KMS-11 (cell line): ENCODE measurements at regions not wholly inside any gene's neighbourhood (a gene's known extent, or its start where the extent isn't known, plus 50 kb on each side); places are given as distances from the start of the nearest gene placed in this dataset.
A peak's percentile ranks its signal among the peaks of the same experiment; 100 is the strongest.

Experiments used
- H2AFZ ChIP-seq: fragments of 200-600 bp; sonication (generic); 2 replicates; pipeline ENCODE4 v1.6.1; 2016; ENCODE audit warnings: antibody characterized with exemption, mixed run types, low read depth
- H3K27ac ChIP-seq: fragments of 200-600 bp; sonication (generic); 2 replicates; pipeline ENCODE4 v1.6.1; 2016; ENCODE audit warnings: mild to moderate bottlenecking, mixed run types
- H3K27me3 ChIP-seq: fragments of 200-600 bp; sonication (generic); 2 replicates; pipeline ENCODE4 v1.6.1; 2017; ENCODE audit warnings: mild to moderate bottlenecking, low read depth, mixed run types, moderate library complexity; ENCODE audit not compliant: insufficient read depth
- H3K36me3 ChIP-seq: fragments of 200-600 bp; sonication (generic); 2 replicates; pipeline ENCODE4 v1.6.1; 2017; ENCODE audit warnings: mild to moderate bottlenecking, mixed run types; ENCODE audit not compliant: insufficient read depth
- H3K4me1 ChIP-seq: fragments of 200-600 bp; sonication (generic); 2 replicates; pipeline ENCODE4 v1.6.1; 2016; ENCODE audit warnings: mild to moderate bottlenecking, low read depth, mixed run types; ENCODE audit not compliant: poor library complexity, severe bottlenecking
- H3K4me2 ChIP-seq: fragments of 200-600 bp; sonication (generic); 2 replicates; pipeline ENCODE4 v1.7.0; 2016; ENCODE audit warnings: mild to moderate bottlenecking, mixed run types
- H3K4me3 ChIP-seq: fragments of 200-600 bp; sonication (generic); IDR thresholded peaks from 2 replicates; pipeline ENCODE4 v1.6.1; 2017; ENCODE audit warnings: low read depth, low read length, mixed read lengths; ENCODE audit not compliant: insufficient read depth
- H3K79me2 ChIP-seq: fragments of 200-600 bp; sonication (generic); 2 replicates; pipeline ENCODE4 v1.6.1; 2016; ENCODE audit warnings: low read depth, mixed run types; ENCODE audit not compliant: insufficient read depth
- H3K9ac ChIP-seq: fragments of 200-600 bp; sonication (generic); 2 replicates; pipeline ENCODE4 v1.6.1; 2016; ENCODE audit warnings: mild to moderate bottlenecking, mixed run types
- H4K20me1 ChIP-seq: fragments of 200-600 bp; sonication (generic); 2 replicates; pipeline ENCODE4 v1.6.1; 2016; ENCODE audit warnings: mild to moderate bottlenecking, mixed run types; ENCODE audit not compliant: insufficient read depth
- CTCF ChIP-seq: fragments of 200-600 bp; sonication (generic); conservative IDR thresholded peaks from 2 replicates; pipeline ENCODE4 v1.6.1; 2017; ENCODE audit warnings: low read depth, mild to moderate bottlenecking, antibody characterized with exemption, low read length, moderate library complexity, mixed read lengths

GRCh38 chr5:89199306-89199705, 316.3 kb upstream of the MEF2C start:
- no peaks in the 10 kb centered on the region for H3K79me2 ChIP-seq
- no peaks in the 10 kb centered on the region for H4K20me1 ChIP-seq
- H3K9ac ChIP-seq: no peak overlapping the region
- TF ChIP-seq CTCF: no peak
- no peak overlapping the region for H3K4me3 ChIP-seq
- no peak overlapping the region for H3K4me2 ChIP-seq
- no peaks in the 10 kb centered on the region for H3K36me3 ChIP-seq
- no peak overlapping the region for H2AFZ ChIP-seq
- no peak overlapping the region for H3K27ac ChIP-seq
- peaks cover 12% of the 10 kb centered on the region for H3K4me1 ChIP-seq
- H3K27me3 ChIP-seq: no peaks in the 10 kb centered on the region

GRCh38 chr5:89191374-89191773, 308.4 kb upstream of the MEF2C start:
- peaks cover 16% of the 10 kb centered on the region for H3K4me1 ChIP-seq
- H3K79me2 ChIP-seq: no peaks in the 10 kb centered on the region
- no peaks in the 10 kb centered on the region for H4K20me1 ChIP-seq
- no peak overlapping the region for H3K4me3 ChIP-seq
- H3K9ac ChIP-seq: no peak overlapping the region
- no peaks in the 10 kb centered on the region for H3K27me3 ChIP-seq
- H3K36me3 ChIP-seq: no peaks in the 10 kb centered on the region
- H2AFZ ChIP-seq: no peak overlapping the region
- TF ChIP-seq CTCF: no peak
- no peak overlapping the region for H3K4me2 ChIP-seq
- no peak overlapping the region for H3K27ac ChIP-seq

GRCh38 chr5:89190515-89191265, 307.7 kb upstream of the MEF2C start:
- peaks cover 16% of the 10 kb centered on the region for H3K4me1 ChIP-seq
- H3K9ac ChIP-seq: no peak overlapping the region
- no peak overlapping the region for H3K27ac ChIP-seq
- H3K4me3 ChIP-seq: no peak overlapping the region
- H2AFZ ChIP-seq: no peak overlapping the region
- H4K20me1 ChIP-seq: no peaks in the 10 kb centered on the region
- no peak for TF ChIP-seq CTCF
- H3K36me3 ChIP-seq: no peaks in the 10 kb centered on the region
- no peaks in the 10 kb centered on the region for H3K79me2 ChIP-seq
- no peaks in the 10 kb centered on the region for H3K27me3 ChIP-seq
- no peak overlapping the region for H3K4me2 ChIP-seq

- no peaks in the 10 kb centered on the region for H3K27me3 ChIP-seq
- no peaks in the 10 kb centered on the region for H3K79me2 ChIP-seq
- no peaks in the 10 kb centered on the region for H3K36me3 ChIP-seq
- no peak overlapping the region for H2AFZ ChIP-seq
- H3K27ac ChIP-seq: no peak overlapping the region
- peak overlapping the region; percentile 8; the same call in 1 of the 2 replicates for H3K4me2 ChIP-seq
- H4K20me1 ChIP-seq: no peaks in the 10 kb centered on the region
- no peak for TF ChIP-seq CTCF
- no peak overlapping the region for H3K4me3 ChIP-seq
- H3K4me1 ChIP-seq: peaks cover 16% of the 10 kb centered on the region
- H3K9ac ChIP-seq: no peak overlapping the region
These were observed 305.0 kb upstream of the MEF2C start for GRCh38 chr5:89187883-89188465.
